H9 (cell line): ENCODE measurements at regions not wholly inside any gene's neighbourhood (a gene's known extent, or its start where the extent isn't known, plus 50 kb on each side); places are given as distances from the start of the nearest gene placed in this dataset.

ENCODE experiments used
- DNase-seq: peaks from one replicate; pipeline ENCODE4 v3.0.0-alpha.2; 2017
- H2AFZ ChIP-seq: one replicate; pipeline ENCODE4 v1.6.1; 2013; ENCODE audit warnings: mild to moderate bottlenecking, low read length, control low read depth, moderate library complexity
- H2AK5ac ChIP-seq: 2 replicates; pipeline ENCODE4 v1.6.1; 2013; ENCODE audit warnings: low read length, control low read depth, mixed read lengths; ENCODE audit not compliant: insufficient read length
- H2BK120ac ChIP-seq: one replicate; pipeline ENCODE4 v1.6.1; 2013; ENCODE audit warnings: low read depth, mild to moderate bottlenecking, low read length, control low read depth, inconsistent platforms; ENCODE audit not compliant: poor library complexity, severe bottlenecking
- H2BK12ac ChIP-seq: 2 replicates; pipeline ENCODE4 v1.6.1; 2013; ENCODE audit warnings: low read length, control low read depth, mixed read lengths, low read depth; ENCODE audit not compliant: insufficient read length
- H2BK15ac ChIP-seq: 2 replicates; pipeline ENCODE4 v1.6.1; 2013; ENCODE audit warnings: low read depth, low read length, control low read depth
- H2BK20ac ChIP-seq: one replicate; pipeline ENCODE4 v1.6.1; 2013; ENCODE audit warnings: low read depth, mild to moderate bottlenecking, low read length, control low read depth, inconsistent platforms; ENCODE audit not compliant: poor library complexity, severe bottlenecking
- H2BK5ac ChIP-seq: 2 replicates; pipeline ENCODE4 v1.6.1; 2013; ENCODE audit warnings: low read length, control low read depth, mixed read lengths; ENCODE audit not compliant: insufficient read length
- H3K14ac ChIP-seq: 2 replicates; pipeline ENCODE4 v1.6.1; 2013; ENCODE audit warnings: low read length, control low read depth; ENCODE audit not compliant: insufficient read depth
- H3K18ac ChIP-seq: 2 replicates; pipeline ENCODE4 v1.6.1; 2013; ENCODE audit warnings: low read depth, mild to moderate bottlenecking, mixed read lengths, low read length, control low read depth; ENCODE audit not compliant: insufficient read length
- H3K23ac ChIP-seq: 2 replicates; pipeline ENCODE4 v1.6.1; 2013; ENCODE audit warnings: low read length, control low read depth, mixed read lengths, low read depth; ENCODE audit not compliant: insufficient read length
- H3K23me2 ChIP-seq: 2 replicates; pipeline ENCODE4 v1.6.1; 2013; ENCODE audit warnings: low read depth, mild to moderate bottlenecking, mixed read lengths, low read length, control low read depth; ENCODE audit not compliant: insufficient read length, poor library complexity, severe bottlenecking
- H3K27ac ChIP-seq: 2 replicates; pipeline ENCODE4 v1.5.1; 2013; ENCODE audit warnings: low read length, control low read depth, mixed read lengths, low read depth; ENCODE audit not compliant: insufficient read length
- H3K27me3 ChIP-seq: 2 replicates; pipeline ENCODE4 v1.6.1; 2013; ENCODE audit warnings: low read length, control low read depth, inconsistent platforms; ENCODE audit not compliant: insufficient read depth
- H3K4ac ChIP-seq: 2 replicates; pipeline ENCODE4 v1.6.1; 2013; ENCODE audit warnings: low read depth, mild to moderate bottlenecking, control low read depth, inconsistent platforms, low read length, moderate library complexity
- H3K4me1 ChIP-seq: 2 replicates; pipeline ENCODE4 v1.6.1; 2013; ENCODE audit warnings: low read length, control low read depth, inconsistent platforms; ENCODE audit not compliant: insufficient read depth
- H3K4me2 ChIP-seq: 2 replicates; pipeline ENCODE4 v1.6.1; 2013; ENCODE audit warnings: low read length, control low read depth, mixed read lengths; ENCODE audit not compliant: insufficient read length, insufficient read depth
- H3K56ac ChIP-seq: 2 replicates; pipeline ENCODE4 v1.6.1; 2013; ENCODE audit warnings: low read depth, mild to moderate bottlenecking, mixed read lengths, low read length, control low read depth; ENCODE audit not compliant: insufficient read length
- H3K79me1 ChIP-seq: 2 replicates; pipeline ENCODE4 v1.6.1; 2013; ENCODE audit warnings: low read depth, mild to moderate bottlenecking, moderate library complexity, low read length, control low read depth, inconsistent platforms; ENCODE audit not compliant: insufficient read depth, poor library complexity, severe bottlenecking
- H3K79me2 ChIP-seq: 2 replicates; pipeline ENCODE4 v1.6.1; 2013; ENCODE audit warnings: low read length, control low read depth, inconsistent platforms; ENCODE audit not compliant: insufficient read depth
- H3K9ac ChIP-seq: 2 replicates; pipeline ENCODE4 v1.6.1; 2013; ENCODE audit warnings: low read length, control low read depth, mixed read lengths; ENCODE audit not compliant: insufficient read length; ENCODE audit errors: extremely low read depth
- H3K9me3 ChIP-seq: one replicate; pipeline ENCODE4 v1.6.1; 2013; ENCODE audit warnings: low read depth, low read length, inconsistent platforms; ENCODE audit not compliant: control insufficient read depth
- H3T11ph ChIP-seq: one replicate; pipeline ENCODE4 v1.6.1; 2013; ENCODE audit warnings: mild to moderate bottlenecking, low read length, control low read depth, inconsistent platforms
- H4K20me1 ChIP-seq: one replicate; pipeline ENCODE4 v1.6.1; 2013; ENCODE audit not compliant: control insufficient read depth, insufficient read length, insufficient read depth
- H4K5ac ChIP-seq: 2 replicates; pipeline ENCODE4 v1.6.1; 2013; ENCODE audit warnings: low read depth, mild to moderate bottlenecking, mixed read lengths, low read length, control low read depth; ENCODE audit not compliant: insufficient read length
- H4K8ac ChIP-seq: replicated peaks from 2 replicates; pipeline ENCODE4 v1.6.1; 2013; ENCODE audit warnings: low read length, control low read depth, mixed read lengths, low read depth; ENCODE audit not compliant: insufficient read length
- H4K91ac ChIP-seq: 2 replicates; pipeline ENCODE4 v1.6.1; 2013; ENCODE audit warnings: low read depth, mild to moderate bottlenecking, moderate library complexity, mixed read lengths, low read length, control low read depth; ENCODE audit not compliant: insufficient read length
- H3K27ac Mint-ChIP-seq, 3 experiments: 2 replicates in 2 of 3; 3 replicates in 1 of 3; pipeline ENCODE4 v1.8.0; 2020 to 2021; ENCODE audit warnings: mixed read lengths in 3 of 3, mild to moderate bottlenecking in 1 of 3, moderate library complexity in 1 of 3
- H3K27me3 Mint-ChIP-seq: 2 replicates; pipeline ENCODE4 v1.8.0; 2021; ENCODE audit warnings: low read depth, mild to moderate bottlenecking, moderate library complexity, mixed read lengths
- H3K36me3 Mint-ChIP-seq, 3 experiments: 2 replicates in 2 of 3; 3 replicates in 1 of 3; pipeline ENCODE4 v1.8.0; 2020 to 2021; ENCODE audit warnings: low read depth in 3 of 3, mixed read lengths in 3 of 3; ENCODE audit not compliant: insufficient read depth in 1 of 3
- H3K4me1 Mint-ChIP-seq, 2 experiments: 2 replicates each; pipeline ENCODE4 v1.8.0; 2020; ENCODE audit warnings: mixed read lengths in 2 of 2
- H3K4me3 Mint-ChIP-seq, 2 experiments: 2 replicates in 1 of 2; 3 replicates in 1 of 2; pipeline ENCODE4 v1.8.0; 2020 to 2021; ENCODE audit warnings: mild to moderate bottlenecking in 2 of 2, mixed read lengths in 2 of 2, moderate library complexity in 1 of 2
- H3K9me3 Mint-ChIP-seq, 2 experiments: 2 replicates in 1 of 2; 3 replicates in 1 of 2; pipeline ENCODE4 v1.8.0; 2020; ENCODE audit warnings: mild to moderate bottlenecking in 2 of 2, mixed read lengths in 2 of 2, moderate library complexity in 1 of 2
- WGBS: extraction: QIAGEN DNeasy Blood & Tissue Kit; methylation state at CpG from one replicate; pipeline ENCODE4 v1.1.7; 2013; ENCODE audit warnings: missing lambda C conversion rate, low lambda C conversion rate, mixed read lengths; ENCODE audit not compliant: insufficient read length; ENCODE audit errors: extremely low coverage; 5-methylcytosine and 5-hydroxymethylcytosine counted together
- TF ChIP-seq, protein P1 (sequence below): fragments of 200-600 bp; sonication (generic); conservative IDR thresholded peaks from 3 replicates; pipeline ENCODE4 v1.8.0; 2021; ENCODE audit warnings: antibody characterized with exemption, mild to moderate bottlenecking

DNA sequence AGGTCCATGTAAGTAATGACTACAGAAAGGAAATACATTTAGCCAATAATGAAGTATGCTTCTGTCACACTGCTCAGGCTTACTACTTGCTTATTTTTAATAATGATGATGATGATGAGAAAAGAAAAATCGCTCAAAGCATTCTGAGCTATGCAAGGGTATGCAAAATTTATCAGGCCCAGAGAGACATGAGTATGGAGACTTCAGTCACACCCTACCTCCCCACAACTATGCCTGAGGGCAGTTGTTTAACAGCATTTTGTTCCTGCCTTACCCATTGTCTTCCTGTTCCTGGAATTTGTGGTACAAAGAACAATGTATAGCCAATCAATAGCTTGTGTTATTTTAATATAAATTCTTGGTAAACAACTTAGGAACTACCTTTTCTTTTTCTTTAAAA, 232.6 kb upstream of the ZBED5 start:
- H3K27ac ChIP-seq: no peak overlapping the region
- H3K27me3 ChIP-seq: no peaks in the 10 kb centered on the region
- H3K18ac ChIP-seq: no peak overlapping the region
- no peaks in the 10 kb centered on the region for H3K79me1 ChIP-seq
- peaks cover 7% of the 10 kb centered on the region for H3K9me3 ChIP-seq
- H2AFZ ChIP-seq: no peak overlapping the region
- no peak overlapping the region for H3K4ac ChIP-seq
- no peak overlapping the region for H3K23ac ChIP-seq
- H2BK20ac ChIP-seq: no peak overlapping the region
- H3K14ac ChIP-seq: no peak overlapping the region
- no peak overlapping the region for H2BK5ac ChIP-seq
- no peak for DNase-seq
- no peak overlapping the region for H4K91ac ChIP-seq
- H3K27me3 Mint-ChIP-seq: no peaks in the 10 kb centered on the region; the same call in 1 of the 2 replicates
- H4K5ac ChIP-seq: no peak overlapping the region
- no peak overlapping the region for H3K9ac ChIP-seq
- peaks cover 3 to 4% of the 10 kb centered on the region in 2 experiments; a peak in 1 of 4 replicates for H3K4me1 Mint-ChIP-seq
- H3K23me2 ChIP-seq: no peaks in the 10 kb centered on the region
- H3K36me3 Mint-ChIP-seq: peaks cover 12 to 17% (median 14%) of the 10 kb centered on the region in 3 experiments
- no peak overlapping the region for H2BK12ac ChIP-seq
- no peak overlapping the region for H3K4me2 ChIP-seq
- no peak overlapping the region for H3T11ph ChIP-seq
- peaks cover 23 to 31% of the 10 kb centered on the region in 2 experiments; a peak in 4 of 5 replicates for H3K9me3 Mint-ChIP-seq
- H2BK15ac ChIP-seq: no peak overlapping the region
- H2AK5ac ChIP-seq: no peak overlapping the region
- H4K8ac ChIP-seq: no peak overlapping the region
- no peak overlapping the region for H3K56ac ChIP-seq
- H3K79me2 ChIP-seq: no peaks in the 10 kb centered on the region
- H4K20me1 ChIP-seq: no peaks in the 10 kb centered on the region
- no CpG with 5 or more reads among the region's 1 CpG for WGBS
- H3K27ac Mint-ChIP-seq: no peak overlapping the region
- H2BK120ac ChIP-seq: no peak overlapping the region
- H3K4me1 ChIP-seq: no peaks in the 10 kb centered on the region
- no peak overlapping the region for H3K4me3 Mint-ChIP-seq
- TF ChIP-seq, protein P1, sequence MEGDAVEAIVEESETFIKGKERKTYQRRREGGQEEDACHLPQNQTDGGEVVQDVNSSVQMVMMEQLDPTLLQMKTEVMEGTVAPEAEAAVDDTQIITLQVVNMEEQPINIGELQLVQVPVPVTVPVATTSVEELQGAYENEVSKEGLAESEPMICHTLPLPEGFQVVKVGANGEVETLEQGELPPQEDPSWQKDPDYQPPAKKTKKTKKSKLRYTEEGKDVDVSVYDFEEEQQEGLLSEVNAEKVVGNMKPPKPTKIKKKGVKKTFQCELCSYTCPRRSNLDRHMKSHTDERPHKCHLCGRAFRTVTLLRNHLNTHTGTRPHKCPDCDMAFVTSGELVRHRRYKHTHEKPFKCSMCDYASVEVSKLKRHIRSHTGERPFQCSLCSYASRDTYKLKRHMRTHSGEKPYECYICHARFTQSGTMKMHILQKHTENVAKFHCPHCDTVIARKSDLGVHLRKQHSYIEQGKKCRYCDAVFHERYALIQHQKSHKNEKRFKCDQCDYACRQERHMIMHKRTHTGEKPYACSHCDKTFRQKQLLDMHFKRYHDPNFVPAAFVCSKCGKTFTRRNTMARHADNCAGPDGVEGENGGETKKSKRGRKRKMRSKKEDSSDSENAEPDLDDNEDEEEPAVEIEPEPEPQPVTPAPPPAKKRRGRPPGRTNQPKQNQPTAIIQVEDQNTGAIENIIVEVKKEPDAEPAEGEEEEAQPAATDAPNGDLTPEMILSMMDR: no peak
